Mucosa of stomach (tissue), 1 donor: ENCODE measurements at regions not wholly inside any gene's neighbourhood (a gene's known extent, or its start where the extent isn't known, plus 50 kb on each side); places are given as distances from the start of the nearest gene placed in this dataset.
A peak's percentile ranks its signal among the peaks of the same experiment; 100 is the strongest.

Experiments used
- H3K27me3 ChIP-seq: one replicate; pipeline ENCODE4 v1.7.0; 2013; ENCODE audit warnings: mild to moderate bottlenecking, low read length; ENCODE audit not compliant: control insufficient read depth, insufficient read depth
- H3K36me3 ChIP-seq: one replicate; pipeline ENCODE4 v1.7.0; 2013; ENCODE audit warnings: low read length; ENCODE audit not compliant: control insufficient read depth, insufficient read depth
- H3K4me1 ChIP-seq: one replicate; pipeline ENCODE4 v1.7.0; 2013; ENCODE audit warnings: mild to moderate bottlenecking, low read length; ENCODE audit not compliant: control insufficient read depth, insufficient read depth
- H3K4me3 ChIP-seq: one replicate; pipeline ENCODE4 v1.7.0; 2013; ENCODE audit warnings: low read length
- H3K9ac ChIP-seq: one replicate; pipeline ENCODE4 v1.7.0; 2013; ENCODE audit warnings: mild to moderate bottlenecking, low read length, moderate library complexity
- H3K9me3 ChIP-seq: one replicate; pipeline ENCODE4 v1.7.0; 2013; ENCODE audit warnings: mild to moderate bottlenecking, low read length, moderate library complexity; ENCODE audit not compliant: control insufficient read depth
- donor health status: Pancreatic carcinoma.

DNA sequence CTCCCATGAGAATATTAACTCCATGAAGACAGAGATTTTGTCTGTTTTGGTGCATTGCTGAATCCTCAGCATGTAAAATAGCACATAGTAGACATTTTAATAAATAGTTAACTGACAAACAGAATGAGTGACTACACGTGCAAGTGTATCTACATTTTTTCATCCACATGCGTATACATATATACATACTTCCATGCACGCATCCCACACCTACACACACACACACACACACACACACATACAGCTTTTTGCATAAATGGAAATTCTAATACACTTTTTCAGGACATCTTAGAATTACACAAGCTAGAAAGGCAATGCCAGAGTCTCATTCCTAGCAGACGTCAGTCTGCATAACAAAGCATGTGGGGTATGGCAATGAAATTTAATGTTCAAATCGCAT lies 139.7 kb upstream of the LRFN2 start:
- Histone ChIP-seq H3K27me3 (no peaks in the 10 kb centered on the region), H3K9ac (no peak overlapping the region), H3K9me3 (no peaks in the 10 kb centered on the region), H3K4me1 (peaks cover 13% of the 10 kb centered on the region), H3K36me3 (no peaks in the 10 kb centered on the region), H3K4me3 (no peak overlapping the region)

DNA sequence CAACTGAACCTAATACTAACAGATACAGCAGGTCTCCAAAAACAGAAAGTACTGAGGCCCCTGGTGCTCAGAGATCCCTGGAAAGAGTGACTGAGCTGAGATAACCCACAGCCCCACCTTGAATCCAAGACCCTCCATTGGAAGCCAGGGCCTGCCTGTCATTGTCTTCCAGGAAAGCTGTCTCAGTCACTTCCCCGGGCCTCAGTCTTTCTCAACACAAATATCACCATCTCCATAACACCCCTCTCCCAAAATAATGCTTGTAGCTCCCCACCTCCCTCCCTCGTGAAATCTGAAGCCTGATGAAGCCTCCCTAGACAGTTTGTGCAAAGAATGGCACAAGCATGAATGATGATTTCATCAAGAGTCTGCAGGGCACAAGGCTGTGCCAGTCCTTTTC lies 138.2 kb upstream of the LRFN2 start:
- Histone ChIP-seq H3K9ac (no peak overlapping the region), H3K4me3 (no peak overlapping the region), H3K9me3 (no peaks in the 10 kb centered on the region)

DNA sequence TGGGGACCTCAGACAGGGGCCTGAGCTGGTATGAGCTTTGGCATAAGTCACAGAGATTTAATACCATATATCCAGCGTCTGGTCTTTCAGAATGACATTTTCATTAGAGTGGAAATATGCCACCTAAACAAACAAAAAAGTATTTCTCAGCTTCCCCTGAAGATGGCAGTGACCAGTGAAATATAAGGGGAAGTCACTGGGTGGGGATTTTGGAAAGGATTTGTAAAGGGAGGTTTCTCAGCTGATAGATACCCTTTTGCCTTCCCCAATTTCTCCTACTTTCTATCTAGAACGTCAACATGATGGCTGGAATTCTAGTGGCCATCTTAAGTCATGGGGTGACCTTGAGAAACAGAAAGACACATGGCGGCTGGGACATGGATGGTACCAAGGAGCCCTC lies 137.7 kb upstream of the LRFN2 start:
- Histone ChIP-seq H3K36me3 (no peaks in the 10 kb centered on the region), H3K4me1 (peaks cover 25% of the 10 kb centered on the region), H3K9me3 (no peaks in the 10 kb centered on the region), H3K27me3 (no peaks in the 10 kb centered on the region), H3K9ac (no peak overlapping the region), H3K4me3 (no peak overlapping the region)

More for the DNA sequence above, 138.2 kb upstream of the LRFN2 start:
- Histone ChIP-seq H3K36me3 (no peaks in the 10 kb centered on the region), H3K27me3 (no peaks in the 10 kb centered on the region), H3K4me1 (peaks cover 22% of the 10 kb centered on the region)

DNA sequence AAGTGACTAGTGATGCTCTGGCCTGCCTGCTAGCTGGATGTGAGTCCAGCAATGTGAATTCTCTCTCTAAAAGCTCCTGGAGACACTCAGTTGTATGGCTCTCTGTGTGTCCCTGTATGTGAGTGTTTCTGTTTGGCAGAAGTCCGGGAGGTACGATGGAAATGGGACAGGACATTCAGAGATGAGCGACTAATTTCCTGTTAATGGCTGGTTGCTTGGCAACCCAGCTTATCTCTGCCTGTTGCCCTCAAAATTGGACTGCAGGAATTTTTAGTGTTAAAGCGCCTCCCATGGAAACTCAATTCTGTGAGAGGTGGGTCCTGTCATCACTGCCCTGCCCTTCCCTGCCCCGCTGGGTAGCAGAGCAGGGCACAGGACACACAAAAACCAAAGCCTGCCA lies 136.8 kb upstream of the LRFN2 start:
- Histone ChIP-seq H3K9me3 (no peaks in the 10 kb centered on the region), H3K4me3 (no peak overlapping the region), H3K4me1 (peaks cover 35% of the 10 kb centered on the region), H3K36me3 (no peaks in the 10 kb centered on the region), H3K27me3 (no peaks in the 10 kb centered on the region), H3K9ac (no peak overlapping the region)

DNA sequence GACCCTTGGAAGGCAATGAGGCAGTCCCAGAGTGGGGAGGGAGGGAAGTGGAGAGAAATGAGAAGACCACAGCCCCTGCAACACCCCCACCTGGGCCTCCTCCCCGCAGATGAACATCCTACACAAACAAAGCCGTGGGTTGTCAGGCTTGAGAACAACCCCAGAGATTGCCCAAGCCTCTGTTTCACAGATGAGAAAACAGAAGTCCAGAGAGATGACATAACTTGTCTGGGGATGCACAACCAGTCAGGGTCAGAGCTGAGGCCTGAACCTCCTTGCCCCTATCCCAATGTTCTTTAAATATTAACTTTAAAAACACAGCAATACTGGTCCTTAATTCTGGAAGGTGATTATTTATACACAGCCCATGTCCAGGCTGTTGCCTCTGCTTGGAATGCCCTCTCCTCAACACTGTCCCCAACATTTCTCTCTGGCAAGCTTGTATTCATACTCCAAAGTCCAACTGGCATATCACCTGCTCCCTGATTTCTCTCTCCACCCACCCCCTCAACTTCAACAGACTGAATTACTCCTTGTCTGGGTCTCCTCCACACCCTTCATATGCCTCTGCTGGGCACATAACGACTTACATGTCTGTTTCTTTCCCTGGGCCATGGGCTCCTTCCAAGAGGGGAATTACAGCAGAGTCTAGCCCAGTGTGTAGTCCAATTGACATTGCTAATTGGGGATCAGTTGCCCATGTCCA lies 135.5 kb upstream of the LRFN2 start:
- H3K4me1 ChIP-seq, result peaks cover 40% of the 10 kb centered on the region
- H3K9ac ChIP-seq, result no peak overlapping the region
- H3K36me3 ChIP-seq, result no peaks in the 10 kb centered on the region
- no peaks in the 10 kb centered on the region for H3K27me3 ChIP-seq
- H3K4me3 ChIP-seq, result no peak overlapping the region
- no peaks in the 10 kb centered on the region for H3K9me3 ChIP-seq

DNA sequence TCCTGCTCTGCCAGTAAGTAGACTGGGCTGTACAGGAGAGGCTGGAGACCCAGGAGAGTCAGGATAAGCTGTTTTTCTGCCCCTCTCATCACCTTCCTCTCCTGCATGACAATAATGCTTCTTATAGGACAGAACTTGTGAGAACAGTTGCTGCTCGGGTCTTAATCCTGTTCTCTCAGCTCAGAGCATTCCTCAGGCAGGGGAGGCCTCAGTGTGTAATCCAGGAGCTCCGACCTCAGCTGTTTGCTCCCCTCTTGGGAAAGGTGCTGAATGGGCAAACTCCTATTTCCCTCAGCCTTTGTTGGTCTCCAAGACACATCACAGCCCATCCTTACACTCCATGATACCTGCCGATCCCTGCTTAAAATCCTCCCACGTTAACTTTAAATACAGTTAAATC lies 134.9 kb upstream of the LRFN2 start:
- H3K9ac ChIP-seq, result no peak overlapping the region
- H3K36me3 ChIP-seq, result no peaks in the 10 kb centered on the region
- no peaks in the 10 kb centered on the region for H3K9me3 ChIP-seq
- H3K4me3 ChIP-seq, result no peak overlapping the region
- H3K4me1 ChIP-seq, result peaks cover 40% of the 10 kb centered on the region
- H3K27me3 ChIP-seq, result no peaks in the 10 kb centered on the region

DNA sequence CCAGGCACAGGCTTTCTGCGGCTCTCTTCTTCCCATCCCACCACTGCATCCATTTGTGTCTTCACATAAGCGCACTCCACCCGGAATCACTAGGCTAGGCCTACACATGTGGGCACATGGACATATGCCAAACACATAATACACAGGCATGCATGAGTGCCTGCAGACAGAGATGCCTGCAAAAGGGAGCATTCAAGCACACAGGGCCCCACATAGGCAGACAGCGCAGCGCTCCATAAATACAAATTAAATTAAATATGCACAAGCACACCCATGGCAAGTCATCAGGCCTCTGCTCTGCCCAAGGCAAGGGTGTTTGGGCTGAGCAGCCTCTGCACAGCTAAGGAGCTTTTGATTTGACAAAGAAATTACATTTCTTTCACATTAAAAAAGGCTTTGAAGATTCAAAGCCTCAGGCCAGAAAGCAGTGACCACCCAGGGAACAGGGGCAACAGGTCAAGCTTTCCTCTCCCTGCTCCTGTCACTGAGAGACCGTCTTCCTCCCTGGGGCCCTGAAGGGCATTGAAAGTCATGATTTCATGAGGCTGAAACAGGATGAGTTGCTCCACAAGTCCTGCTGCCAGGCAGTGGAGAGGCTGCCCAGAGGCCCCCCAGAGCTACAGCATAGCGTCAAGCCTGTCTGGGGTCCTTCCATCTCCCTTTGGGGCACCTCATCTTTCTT lies 134.2 kb upstream of the LRFN2 start:
- no peaks in the 10 kb centered on the region for H3K36me3 ChIP-seq
- peaks cover 40% of the 10 kb centered on the region for H3K4me1 ChIP-seq
- H3K9me3 ChIP-seq, result no peaks in the 10 kb centered on the region
- H3K4me3 ChIP-seq, result no peak overlapping the region
- H3K27me3 ChIP-seq, result no peaks in the 10 kb centered on the region
- H3K9ac ChIP-seq, result no peak overlapping the region

DNA sequence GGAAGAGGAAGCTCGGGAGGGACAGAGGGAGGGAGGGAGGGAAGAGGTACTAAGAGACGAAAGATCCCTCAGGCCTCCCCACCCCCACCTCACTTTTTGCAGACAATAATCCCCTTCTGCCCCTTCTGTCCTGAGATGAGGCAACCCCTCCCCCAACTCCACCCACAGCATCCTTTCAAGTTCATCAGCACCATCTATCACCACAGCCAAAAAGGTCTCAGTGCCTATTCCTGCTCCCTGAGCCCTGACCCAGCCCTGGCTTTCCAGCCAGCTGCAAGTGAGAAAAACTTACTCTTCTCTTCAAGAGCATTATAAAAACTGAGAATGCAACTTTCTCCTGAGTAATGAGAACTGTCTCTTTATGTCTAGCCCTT lies 133.2 kb upstream of the LRFN2 start:
- H3K4me1 ChIP-seq, result peaks cover 48% of the 10 kb centered on the region
- H3K9me3 ChIP-seq, result no peaks in the 10 kb centered on the region
- H3K36me3 ChIP-seq, result no peaks in the 10 kb centered on the region
- H3K4me3 ChIP-seq, result no peak overlapping the region
- H3K9ac ChIP-seq, result no peak overlapping the region
- no peaks in the 10 kb centered on the region for H3K27me3 ChIP-seq

DNA sequence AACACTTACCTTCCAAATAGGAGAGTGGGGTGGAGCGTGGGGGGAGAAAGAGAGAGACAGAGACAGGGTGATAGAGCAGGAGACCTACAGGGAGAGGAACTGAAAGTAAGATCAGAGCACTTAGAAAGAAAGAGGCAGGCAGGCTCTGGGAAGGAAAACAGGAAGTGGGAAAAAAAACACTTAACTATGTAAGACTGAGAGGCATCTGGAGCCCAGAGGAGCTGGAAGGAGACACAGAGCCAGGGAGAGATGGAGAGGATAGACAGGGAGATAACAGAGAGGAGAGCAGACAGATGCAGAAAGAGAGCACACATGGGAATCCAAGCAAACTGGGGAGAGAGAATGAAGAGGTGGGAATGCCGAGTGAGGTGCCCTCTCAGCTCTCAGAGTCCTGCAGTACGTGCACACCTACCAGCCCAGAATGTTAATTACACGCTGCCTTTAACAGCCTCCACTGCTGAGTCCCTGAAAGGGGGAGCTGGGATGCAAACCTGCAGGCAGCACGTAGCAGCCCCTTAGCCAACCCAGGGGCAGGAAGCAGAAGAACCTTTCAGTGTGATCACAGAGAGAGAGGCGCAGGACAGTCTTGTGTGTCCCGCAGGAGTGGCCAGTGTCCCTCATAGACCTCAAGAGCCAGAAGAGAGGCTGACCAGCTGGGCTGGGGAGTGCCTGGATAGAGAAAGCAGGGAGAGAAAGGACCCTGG lies 132.7 kb upstream of the LRFN2 start:
- no peaks in the 10 kb centered on the region for H3K36me3 ChIP-seq
- peak overlapping the region; percentile 50 for H3K9ac ChIP-seq
- H3K4me1 ChIP-seq, result peaks cover 52% of the 10 kb centered on the region
- no peaks in the 10 kb centered on the region for H3K9me3 ChIP-seq
- no peak overlapping the region for H3K4me3 ChIP-seq
- no peaks in the 10 kb centered on the region for H3K27me3 ChIP-seq

DNA sequence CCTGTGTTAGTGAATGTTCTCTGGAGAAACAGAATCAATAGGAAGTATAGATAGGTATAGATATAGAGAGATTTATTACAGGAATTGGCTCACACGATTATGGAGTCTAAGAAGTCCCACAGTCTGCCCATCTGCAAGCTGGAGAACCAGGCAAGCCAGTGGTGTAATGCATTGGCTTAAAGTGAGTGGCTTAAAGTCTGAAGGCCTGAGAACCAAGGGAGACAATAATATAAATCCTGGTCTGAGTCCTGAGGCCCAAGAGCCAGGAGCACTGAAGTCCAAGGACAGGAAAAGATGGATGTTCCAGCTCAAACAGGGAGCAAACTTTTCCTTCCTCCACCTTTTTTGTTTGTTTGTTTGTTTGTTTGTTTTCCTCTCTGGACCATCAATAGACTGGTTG lies 131.2 kb upstream of the LRFN2 start:
- H3K4me1 ChIP-seq, result peaks cover 66% of the 10 kb centered on the region
- H3K36me3 ChIP-seq, result no peaks in the 10 kb centered on the region
- no peak overlapping the region for H3K9ac ChIP-seq
- H3K9me3 ChIP-seq, result no peaks in the 10 kb centered on the region
- H3K27me3 ChIP-seq, result no peaks in the 10 kb centered on the region
- no peak overlapping the region for H3K4me3 ChIP-seq

DNA sequence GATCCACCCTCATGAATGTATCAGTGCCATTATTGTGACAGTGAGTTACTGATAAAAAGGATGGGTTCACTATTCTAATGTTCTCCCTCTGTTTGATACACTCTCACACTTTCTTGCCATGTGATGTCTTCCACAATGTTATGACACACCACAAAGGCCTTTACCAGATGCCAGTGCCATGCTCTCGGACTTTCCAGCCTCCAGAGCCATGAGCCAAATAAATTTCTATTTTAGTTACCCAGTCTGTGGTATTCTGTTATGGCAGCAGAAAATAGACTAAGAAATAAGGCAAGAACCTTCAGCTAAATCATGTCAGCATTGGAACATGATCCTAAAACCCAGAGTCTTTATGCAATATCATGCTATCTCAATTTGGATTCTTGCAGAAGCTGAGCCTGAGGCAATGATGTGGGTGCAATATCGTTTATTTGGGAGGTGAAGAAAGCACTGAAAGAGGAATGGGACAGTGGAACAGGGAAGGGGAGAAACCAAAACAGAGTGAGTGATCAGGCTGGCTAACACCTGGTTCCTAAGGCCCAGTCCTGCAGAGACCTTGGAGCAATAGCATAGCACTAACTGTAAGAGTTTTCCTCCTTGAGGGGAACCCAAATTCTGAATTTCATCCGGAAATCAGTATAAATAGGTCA lies 130.4 kb upstream of the LRFN2 start:
- peaks cover 68% of the 10 kb centered on the region for H3K4me1 ChIP-seq

More for the DNA sequence above, 130.4 kb upstream of the LRFN2 start:
- H3K4me3 ChIP-seq, result no peak overlapping the region
- no peaks in the 10 kb centered on the region for H3K9me3 ChIP-seq
- H3K9ac ChIP-seq, result no peak overlapping the region
- no peaks in the 10 kb centered on the region for H3K27me3 ChIP-seq
- H3K36me3 ChIP-seq, result no peaks in the 10 kb centered on the region
